Breast epithelium (tissue), 4 donors: ENCODE measurements at regions not wholly inside any gene's neighbourhood (a gene's known extent, or its start where the extent isn't known, plus 50 kb on each side); places are given as distances from the start of the nearest gene placed in this dataset.

Experiments used
- DNase-seq, 2 donors: peaks; one replicate each; pipeline ENCODE4 v3.0.0-alpha.2; 2019; ENCODE audit warnings: low spot score in 2 of 2
- H3K27ac ChIP-seq, 2 donors: fragments of 200-600 bp; sonication (generic) in 1 of 2; one replicate each; pipeline ENCODE4 v1.5.1; 2016 to 2019; ENCODE audit warnings: mild to moderate bottlenecking in 1 of 2
- H3K27me3 ChIP-seq, 2 donors: fragments of 200-600 bp; sonication (generic) in 1 of 2; one replicate each; pipeline versions ENCODE4 v1.5.1 to v1.6.0; 2017 to 2019; ENCODE audit warnings: control low read depth in 1 of 2, mild to moderate bottlenecking in 1 of 2
- H3K36me3 ChIP-seq: fragments of 200-600 bp; one replicate; pipeline ENCODE4 v1.5.1; 2019
- H3K4me1 ChIP-seq, 2 donors: fragments of 200-600 bp; sonication (generic); one replicate each; pipeline ENCODE4 v1.5.1; 2016 to 2019; ENCODE audit warnings: control low read depth in 1 of 2
- H3K4me3 ChIP-seq, 3 donors: fragments of 200-600 bp; sonication (generic); 1 replicate in 2 of 3; 2 replicates in 1 of 3; pipeline ENCODE4 v1.5.1; 2016 to 2019; ENCODE audit warnings: mild to moderate bottlenecking in 3 of 3, moderate library complexity in 2 of 3
- H3K9me3 ChIP-seq, 2 donors: fragments of 200-600 bp; sonication (generic) in 1 of 2; one replicate each; pipeline ENCODE4 v1.5.1; 2016 to 2019; ENCODE audit warnings: control low read depth in 1 of 2
- CTCF ChIP-seq, 3 donors: fragments of 450-650 bp; IDR thresholded peaks; one replicate each; pipeline ENCODE4 v1.5.1; 2016 to 2017; ENCODE audit warnings: antibody characterized with exemption in 3 of 3, mild to moderate bottlenecking in 3 of 3, moderate library complexity in 3 of 3
- POLR2A ChIP-seq: fragments of 450-650 bp; IDR thresholded peaks from one replicate; pipeline ENCODE4 v1.6.1; 2016; ENCODE audit warnings: antibody characterized with exemption, mild to moderate bottlenecking, moderate library complexity
- POLR2AphosphoS5 ChIP-seq, 3 donors: sonication (generic); formaldehyde crosslinking; IDR thresholded peaks; one replicate each; pipeline ENCODE4 v1.6.1; 2017; ENCODE audit warnings: antibody characterized with exemption in 3 of 3
- intact Hi-C: fragments of 100-400 bp; cut with DNase I; formaldehyde crosslinking; loops from one replicate; pipeline ENCODE4 v1.15.1; 2023; ENCODE audit warnings: low total_unique reads

- intact Hi-C loops: no loop called here
Measured at GRCh38 chr18:3350021-3350420, 88.1 kb downstream of the MYL12B start.

GRCh38 chr18:3350566-3351527, 88.9 kb downstream of the MYL12B start:
- Histone ChIP-seq H3K4me1 (no peaks in the 10 kb centered on the region), H3K4me3 (peak overlapping the region in 1 of 3 donors; percentile 16), H3K9me3 (no peaks in the 10 kb centered on the region), H3K36me3 (no peaks in the 10 kb centered on the region), H3K27ac (peak overlapping the region; percentile 61 to 76), H3K27me3 (no peaks in the 10 kb centered on the region)
- intact Hi-C loops: no loop called here
- DNase-seq: peak in 1 of 2 donors; percentile 39
- TF ChIP-seq POLR2AphosphoS5 (IDR thresholded peaks at IDR 0.05): no peak
- no peak for TF ChIP-seq CTCF (IDR thresholded peaks at IDR 0.05)
- TF ChIP-seq POLR2A: no peak

More at GRCh38 chr18:3350021-3350420, 88.1 kb downstream of the MYL12B start:
- no peak for DNase-seq
- no peaks in the 10 kb centered on the region for H3K4me1 ChIP-seq
- peak overlapping the region; percentile 61 to 76 for H3K27ac ChIP-seq
- H3K9me3 ChIP-seq: no peaks in the 10 kb centered on the region
- no peak overlapping the region for H3K4me3 ChIP-seq
- H3K36me3 ChIP-seq: no peaks in the 10 kb centered on the region
- TF ChIP-seq POLR2AphosphoS5 (IDR thresholded peaks at IDR 0.05): no peak
- TF ChIP-seq POLR2A: no peak
- TF ChIP-seq CTCF (IDR thresholded peaks at IDR 0.05): no peak
- no peaks in the 10 kb centered on the region for H3K27me3 ChIP-seq

DNA sequence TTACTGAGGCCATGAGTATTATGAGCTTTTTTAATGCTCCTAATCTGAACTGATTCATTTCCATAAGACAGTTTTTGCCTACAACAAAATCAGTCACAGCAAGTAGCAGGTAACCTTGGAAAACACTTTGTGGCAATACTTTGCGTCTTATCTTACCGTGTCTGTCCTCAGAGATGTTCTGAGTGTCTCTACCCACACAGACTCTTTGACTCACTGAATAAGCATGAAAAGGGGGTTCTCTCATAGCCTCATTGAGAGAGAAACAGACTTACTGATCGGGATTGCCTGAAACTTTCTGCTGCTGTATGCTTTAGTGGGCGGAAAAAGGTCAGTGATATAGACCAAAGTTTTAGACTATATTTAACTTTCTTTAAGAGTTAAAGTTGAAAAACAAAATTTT, 92.6 kb downstream of the MYL12B start:
- H3K36me3 ChIP-seq: no peaks in the 10 kb centered on the region
- intact Hi-C loops: no loop called here
- no peak overlapping the region for H3K27ac ChIP-seq
- H3K4me1 ChIP-seq: no peaks in the 10 kb centered on the region
- DNase-seq: no peak
- no peaks in the 10 kb centered on the region for H3K27me3 ChIP-seq
- H3K9me3 ChIP-seq: no peaks in the 10 kb centered on the region
- H3K4me3 ChIP-seq: no peak overlapping the region
- TF ChIP-seq POLR2A: no peak
- no peak for TF ChIP-seq POLR2AphosphoS5 (IDR thresholded peaks at IDR 0.05)
- TF ChIP-seq CTCF (IDR thresholded peaks at IDR 0.05): no peak

GRCh38 chr18:3356614-3357013, 93.4 kb upstream of the TGIF1 start:
- no peaks in the 10 kb centered on the region for H3K27me3 ChIP-seq

More at GRCh38 chr18:3356614-3357013, 93.4 kb upstream of the TGIF1 start:
- no peaks in the 10 kb centered on the region for H3K4me1 ChIP-seq
- no peak overlapping the region for H3K27ac ChIP-seq
- H3K4me3 ChIP-seq: no peak overlapping the region
- H3K36me3 ChIP-seq: no peaks in the 10 kb centered on the region
- intact Hi-C loops: no loop called here
- no peak for DNase-seq
- H3K9me3 ChIP-seq: no peaks in the 10 kb centered on the region
- TF ChIP-seq POLR2A: no peak
- no peak for TF ChIP-seq CTCF (IDR thresholded peaks at IDR 0.05)
- no peak for TF ChIP-seq POLR2AphosphoS5 (IDR thresholded peaks at IDR 0.05)
